GM12878 (cell line): ENCODE measurements at regions not wholly inside any gene's neighbourhood (a gene's known extent, or its start where the extent isn't known, plus 50 kb on each side); places are given as distances from the start of the nearest gene placed in this dataset.

Source experiments
- ATAC-seq: fragments of 200-7000 bp; cut with Tn5 transposase; 3 replicates; pipeline ENCODE4 v1.9.1; 2020; ENCODE audit warnings: mild to moderate bottlenecking, moderate library complexity
- BruUV-seq: library from RNA; stranded (reverse); fragments of 400-500 nt; replicated peaks from 2 replicates; lab custom pipeline; 2021; lab: Mats Ljungman, UMichigan
- CTCF ChIA-PET: fragments of 300-600 bp; sonication (Branson Sonifier 250); formaldehyde crosslinking; extraction: SDS; loops from one replicate; lab custom pipeline; 2021; ENCODE audit warnings: inconsistent platforms; lab: Yijun Ruan, JAX
- POLR2A ChIA-PET: fragments of 350-600 bp; formaldehyde crosslinking; extraction: SDS; loops from one replicate; lab custom pipeline; 2021; ENCODE audit warnings: inconsistent platforms; lab: Charles Lee
- RAD21 ChIA-PET: fragments of 300-600 bp; sonication (Branson Sonifier 250); formaldehyde crosslinking; loops from one replicate; lab custom pipeline; 2023; ENCODE audit warnings: antibody characterized with exemption; ENCODE audit not compliant: unreplicated experiment; lab: Charles Lee
- SMC1A ChIA-PET: fragments of 300-600 bp; sonication (Branson Sonifier 250); formaldehyde crosslinking; loops from one replicate; lab custom pipeline; 2023; ENCODE audit not compliant: unreplicated experiment, uncharacterized antibody; lab: Charles Lee
- DNase-seq: peaks from one replicate; pipeline ENCODE4 v3.0.0-alpha.2; 2011; ENCODE audit warnings: low read depth, low spot score
- FAIRE-seq: peaks from 3 replicates; lab custom pipeline; 2011; peaks lifted over from hg19 to GRCh38; lab: Jason Lieb, UNC
- H2AFZ ChIP-seq: 2 replicates; pipeline ENCODE4 v1.6.0; 2011; ENCODE audit warnings: low read depth, low read length, control low read depth; ENCODE audit not compliant: control insufficient read depth
- H3K27ac ChIP-seq: 2 replicates; pipeline ENCODE4 v1.5.1; 2011; ENCODE audit warnings: control low read depth; ENCODE audit not compliant: control insufficient read depth, insufficient read depth
- H3K27me3 ChIP-seq, 2 experiments: replicated peaks in 1 of 2; 2 replicates each; pipeline versions ENCODE4 v1.6.0 to v1.6.1; 2011; ENCODE audit warnings: low read length in 1 of 2; ENCODE audit not compliant: control insufficient read depth in 2 of 2, insufficient read depth in 2 of 2
- H3K36me3 ChIP-seq, 2 experiments: 2 replicates each; pipeline ENCODE4 v1.5.1; 2011; ENCODE audit warnings: low read length in 1 of 2; ENCODE audit not compliant: control insufficient read depth in 2 of 2, insufficient read depth in 2 of 2
- H3K4me1 ChIP-seq: 2 replicates; pipeline ENCODE4 v1.6.1; 2011; ENCODE audit warnings: mild to moderate bottlenecking, low read length, moderate library complexity, mixed read lengths; ENCODE audit not compliant: control insufficient read depth, insufficient read depth
- H3K4me2 ChIP-seq: 2 replicates; pipeline ENCODE4 v1.6.0; 2011; ENCODE audit warnings: control low read depth; ENCODE audit not compliant: control insufficient read depth, insufficient read depth
- H3K4me3 ChIP-seq: fragments of 200-600 bp; sonication (generic); 2 replicates; pipeline ENCODE4 v1.5.1; 2016
- H3K79me2 ChIP-seq: 2 replicates; pipeline ENCODE4 v1.6.0; 2011; ENCODE audit warnings: low read length; ENCODE audit not compliant: control insufficient read depth, insufficient read depth
- H3K9ac ChIP-seq: 2 replicates; pipeline ENCODE4 v1.8.0; 2011; ENCODE audit warnings: low read length, control low read depth, mixed read lengths; ENCODE audit not compliant: control insufficient read depth, insufficient read depth
- H3K9me3 ChIP-seq: replicated peaks from 3 replicates; pipeline ENCODE4 v1.5.1; 2011; ENCODE audit warnings: mild to moderate bottlenecking, low read length; ENCODE audit not compliant: control insufficient read depth, insufficient read depth
- H4K20me1 ChIP-seq: 2 replicates; pipeline ENCODE4 v1.6.0; 2011; ENCODE audit not compliant: control insufficient read depth, insufficient read depth
- CBX5 ChIP-seq: sonication (generic); IDR thresholded peaks from 2 replicates; pipeline ENCODE4 v1.6.1; 2016; ENCODE audit warnings: low read depth, moderate library complexity, mild to moderate bottlenecking, inconsistent platforms
- DPF2 ChIP-seq: fragments of 450-650 bp; IDR thresholded peaks from 2 replicates; pipeline ENCODE4 v1.6.1; 2017; ENCODE audit warnings: mild to moderate bottlenecking
- ESRRA ChIP-seq: IDR thresholded peaks from 2 replicates; pipeline ENCODE4 v1.6.1; 2012; ENCODE audit warnings: mild to moderate bottlenecking, low read length, improper control_type of control experiment
- JUNB ChIP-seq: IDR thresholded peaks from 2 replicates; pipeline ENCODE4 v1.6.1; 2016; ENCODE audit warnings: antibody characterized with exemption, mild to moderate bottlenecking
- KDM1A ChIP-seq: fragments of 200-600 bp; sonication (generic); IDR thresholded peaks from 2 replicates; pipeline ENCODE4 v1.6.1; 2016; ENCODE audit warnings: borderline replicate concordance
- KLF5 ChIP-seq: fragments of 450-650 bp; IDR thresholded peaks from 2 replicates; pipeline ENCODE4 v1.6.1; 2014; ENCODE audit warnings: mild to moderate bottlenecking; ENCODE audit not compliant: partially characterized antibody
- MYC ChIP-seq: IDR thresholded peaks from 2 replicates; pipeline ENCODE4 v1.6.1; 2011; ENCODE audit warnings: mild to moderate bottlenecking, low read length, moderate library complexity, inconsistent platforms; ENCODE audit not compliant: insufficient read depth, insufficient replicate concordance, insufficient read length, severe bottlenecking
- NFYB ChIP-seq: IDR thresholded peaks from 2 replicates; pipeline ENCODE4 v1.6.1; 2011; ENCODE audit warnings: low read depth, mild to moderate bottlenecking, low read length, improper control_type of control experiment, moderate library complexity; ENCODE audit not compliant: insufficient read depth
- NRF1 ChIP-seq: conservative IDR thresholded peaks from 2 replicates; pipeline ENCODE4 v1.6.1; 2011; ENCODE audit warnings: mild to moderate bottlenecking, low read depth, low read length, improper control_type of control experiment
- PKNOX1 ChIP-seq: fragments of 450-650 bp; IDR thresholded peaks from 2 replicates; pipeline ENCODE4 v1.6.1; 2016; ENCODE audit warnings: mild to moderate bottlenecking
- POLR2A ChIP-seq: IDR thresholded peaks from 2 replicates; pipeline ENCODE4 v1.6.1; 2011; ENCODE audit warnings: low read depth, mild to moderate bottlenecking, low read length
- RUNX3 ChIP-seq: IDR thresholded peaks from 2 replicates; pipeline ENCODE4 v1.6.1; 2012; ENCODE audit warnings: low read length, inconsistent platforms
- SIN3A ChIP-seq: IDR thresholded peaks from 2 replicates; pipeline ENCODE4 v1.6.1; 2012; ENCODE audit warnings: low read depth, low read length, improper control_type of control experiment
- SMAD5 ChIP-seq: IDR thresholded peaks from 2 replicates; pipeline ENCODE4 v1.6.1; 2016; ENCODE audit warnings: antibody characterized with exemption, low read depth
- ZNF687 ChIP-seq: fragments of 450-650 bp; IDR thresholded peaks from 2 replicates; pipeline ENCODE4 v1.6.1; 2017; ENCODE audit warnings: mild to moderate bottlenecking, moderate library complexity
- WGBS: methylation state at CpG from one replicate; pipeline ENCODE4 v1.1.6; 2016; ENCODE audit warnings: low lambda C conversion rate; ENCODE audit not compliant: insufficient replicate concordance, insufficient coverage; ENCODE audit errors: missing lambda C conversion rate; 5-methylcytosine and 5-hydroxymethylcytosine counted together
- in situ Hi-C: fragments of 300-500 bp; cut with MboI; formaldehyde crosslinking; loops from 9 replicates; pipeline ENCODE4 v1.14.3; 2018; ENCODE audit warnings: mixed read lengths
- intact Hi-C: fragments of 100-400 bp; cut with micrococcal nuclease; formaldehyde crosslinking; loops from one replicate; pipeline ENCODE4 v1.14.2; 2022; ENCODE audit not compliant: unreplicated experiment

- no peak for TF ChIP-seq PKNOX1
- no peak for TF ChIP-seq CBX5
- TF ChIP-seq KLF5: no peak
- no peak for TF ChIP-seq NFYB
Measured at GRCh38 chr12:68406134-68406576, 74.0 kb upstream of the MDM1 start (continued).

- ChIA-PET CTCF (interaction anchor here (1.1 to 1.5 kb wide), 2 partner anchors 8 to 21 kb away, joined by 3 to 6 read pairs; no protein-coding TSS in a partner anchor), RAD21 (interaction anchor here (0.8 kb wide), 1 partner anchor 281 kb away, joined by 4 read pairs; no protein-coding TSS in a partner anchor), POLR2A (interaction anchor here (1.0 kb wide), 1 partner anchor 24 kb away, joined by 3 read pairs; no protein-coding TSS in a partner anchor), SMC1A (interaction anchor here (0.7 to 1.7 kb wide), 2 partner anchors 8 to 42 kb away, joined by 3 to 7 read pairs; no protein-coding TSS in a partner anchor)
- TF ChIP-seq POLR2A: no peak
- no peak for TF ChIP-seq JUNB
- no peak for TF ChIP-seq ZNF687
- no peak for TF ChIP-seq SMAD5
- TF ChIP-seq RUNX3: no peak
- no peak for TF ChIP-seq NRF1
- no peak for TF ChIP-seq DPF2
- TF ChIP-seq KDM1A: no peak
- no peak for TF ChIP-seq ESRRA
- no peak for TF ChIP-seq SIN3A
- TF ChIP-seq MYC: no peak
- TF ChIP-seq PKNOX1: no peak
- Histone ChIP-seq H3K27ac (no peak overlapping the region), H4K20me1 (no peaks in the 10 kb centered on the region), H3K9ac (no peak overlapping the region), H3K4me3 (no peak overlapping the region), H3K4me2 (no peak overlapping the region), H2AFZ (no peak overlapping the region), H3K79me2 (no peaks in the 10 kb centered on the region), H3K9me3 (no peaks in the 10 kb centered on the region; the same call in 2 of the 3 replicates), H3K27me3 (no peaks in the 10 kb centered on the region), H3K4me1 (no peaks in the 10 kb centered on the region), H3K36me3 (no peaks in the 10 kb centered on the region)
- BruUV-seq: no TSS peak
- 80% methylated on average over 4 of the region's 4 CpGs for WGBS
- no peak for FAIRE-seq
- ATAC-seq: no peak
- no peak for DNase-seq
- intact Hi-C loops (no loop called here), in situ Hi-C loops (no loop called here)
Measured at GRCh38 chr12:68406911-68407310, 74.7 kb upstream of the MDM1 start.
